Right atrium auricular region (tissue), 2 donors: ENCODE measurements at regions not wholly inside any gene's neighbourhood (a gene's known extent, or its start where the extent isn't known, plus 50 kb on each side); places are given as distances from the start of the nearest gene placed in this dataset.

Experiments used
- DNase-seq: peaks from one replicate; pipeline ENCODE4 v3.0.0-alpha.2; 2019; ENCODE audit warnings: low spot score
- H3K27ac ChIP-seq, 2 donors: fragments of 200-600 bp; sonication (generic); 1 replicate in 1 of 2; 2 replicates in 1 of 2; pipeline ENCODE4 v1.5.1; 2016 to 2019
- H3K27me3 ChIP-seq, 2 donors: fragments of 200-600 bp; sonication (generic); one replicate each; pipeline versions ENCODE4 v1.5.1 to v1.6.0; 2017 to 2019
- H3K36me3 ChIP-seq: fragments of 200-600 bp; sonication (generic); one replicate; pipeline ENCODE4 v1.5.1; 2016
- H3K4me1 ChIP-seq, 2 donors: fragments of 200-600 bp; sonication (generic); one replicate each; pipeline versions ENCODE4 v1.5.1 to v1.6.0; 2017 to 2019
- H3K4me3 ChIP-seq, 2 donors: fragments of 200-600 bp; sonication (generic); 1 replicate in 1 of 2; 2 replicates in 1 of 2; pipeline ENCODE4 v1.5.1; 2017 to 2019; ENCODE audit warnings: mild to moderate bottlenecking in 1 of 2, moderate library complexity in 1 of 2
- H3K9me3 ChIP-seq, 2 donors: fragments of 200-600 bp; sonication (generic); one replicate each; pipeline ENCODE4 v1.5.1; 2019
- CTCF ChIP-seq, 2 donors: fragments of 200-600 bp; sonication (generic); IDR thresholded peaks; one replicate each; pipeline ENCODE4 v1.5.1; 2019; ENCODE audit warnings: antibody characterized with exemption in 2 of 2

- no peak for TF ChIP-seq CTCF (IDR thresholded peaks at IDR 0.05)
- no peak for DNase-seq
- no peak overlapping the region for H3K4me3 ChIP-seq
- no peaks in the 10 kb centered on the region for H3K36me3 ChIP-seq
- no peaks in the 10 kb centered on the region for H3K4me1 ChIP-seq
- H3K9me3 ChIP-seq, result no peaks in the 10 kb centered on the region
- peak overlapping the region in 1 of 2 donors; percentile 70 for H3K27ac ChIP-seq
- no peaks in the 10 kb centered on the region for H3K27me3 ChIP-seq
These were observed 301.2 kb downstream of the FGFR2 start for GRCh38 chr10:121296881-121297585.

- DNase-seq, result no peak
- Histone ChIP-seq H3K36me3 (no peaks in the 10 kb centered on the region), H3K4me3 (no peak overlapping the region), H3K9me3 (no peaks in the 10 kb centered on the region), H3K27ac (no peak overlapping the region), H3K27me3 (no peaks in the 10 kb centered on the region), H3K4me1 (no peaks in the 10 kb centered on the region)
- TF ChIP-seq CTCF (IDR thresholded peaks at IDR 0.05), result no peak
These were observed 297.5 kb downstream of the FGFR2 start for GRCh38 chr10:121300723-121301122.

GRCh38 chr10:121302541-121303180 is 295.6 kb downstream of the FGFR2 start:
- Histone ChIP-seq H3K4me3 (no peak overlapping the region), H3K36me3 (no peaks in the 10 kb centered on the region), H3K27me3 (no peaks in the 10 kb centered on the region), H3K27ac (no peak overlapping the region), H3K4me1 (no peaks in the 10 kb centered on the region), H3K9me3 (no peaks in the 10 kb centered on the region)
- TF ChIP-seq CTCF (IDR thresholded peaks at IDR 0.05), result no peak
- DNase-seq, result no peak

GRCh38 chr10:121303287-121303890 is 294.9 kb downstream of the FGFR2 start:
- Histone ChIP-seq H3K36me3 (no peaks in the 10 kb centered on the region), H3K27me3 (no peaks in the 10 kb centered on the region), H3K4me1 (no peaks in the 10 kb centered on the region), H3K4me3 (no peak overlapping the region), H3K9me3 (no peaks in the 10 kb centered on the region), H3K27ac (no peak overlapping the region)
- DNase-seq, result no peak
- no peak for TF ChIP-seq CTCF (IDR thresholded peaks at IDR 0.05)

- H3K4me1 ChIP-seq, result no peaks in the 10 kb centered on the region
- no peak overlapping the region for H3K4me3 ChIP-seq
- no peak for TF ChIP-seq CTCF (IDR thresholded peaks at IDR 0.05)
- no peaks in the 10 kb centered on the region for H3K27me3 ChIP-seq
- no peak for DNase-seq
- H3K9me3 ChIP-seq, result no peaks in the 10 kb centered on the region
- H3K36me3 ChIP-seq, result no peaks in the 10 kb centered on the region
- H3K27ac ChIP-seq, result no peak overlapping the region
These were observed 293.2 kb downstream of the FGFR2 start for GRCh38 chr10:121305066-121305465.
